Eye (tissue), 1 donor: ENCODE measurements at regions not wholly inside any gene's neighbourhood (a gene's known extent, or its start where the extent isn't known, plus 50 kb on each side); places are given as distances from the start of the nearest gene placed in this dataset.
"Not testable (repeated sequence)": the region's sequence is repeated elsewhere in the genome, so short reads cannot be mapped to it uniquely, and the experiment has no call there.

Source experiments
- DNase-seq: peaks from one replicate; pipeline ENCODE4 v3.0.0-alpha.2; 2015

GRCh38 chr21:13806444-13806843 lies 196.9 kb downstream of the POTED start:
- DNase-seq = not testable (repeated sequence)

GRCh38 chr21:13802757-13803156 lies 193.2 kb downstream of the POTED start:
- DNase-seq = not testable (repeated sequence)
